ENCODE measurements at regions not wholly inside any gene's neighbourhood (a gene's known extent, or its start where the extent isn't known, plus 50 kb on each side); places are given as distances from the start of the nearest gene placed in this dataset.

DNA sequence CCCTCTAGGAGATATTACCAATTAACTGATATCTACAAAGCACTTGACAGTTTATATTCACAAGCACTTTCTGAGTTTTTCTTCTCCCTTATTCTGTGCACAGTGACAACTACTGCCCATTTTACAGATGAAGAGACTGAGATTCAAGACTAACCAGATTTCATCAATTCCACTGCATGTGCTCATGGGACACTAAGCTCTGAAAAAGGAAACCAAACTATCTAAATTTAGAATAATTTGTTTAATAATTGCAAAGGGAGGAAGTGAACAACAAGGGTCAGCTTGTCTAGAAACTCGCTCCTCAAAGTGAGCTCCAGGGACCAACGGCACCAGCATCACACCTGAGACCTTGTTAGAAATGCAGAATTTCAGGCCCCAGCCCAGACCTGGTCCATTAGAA lies 50.8 kb upstream of the MYLIP start:
- DNase-seq (ENCODE audit: low spot score): no peak

DNA sequence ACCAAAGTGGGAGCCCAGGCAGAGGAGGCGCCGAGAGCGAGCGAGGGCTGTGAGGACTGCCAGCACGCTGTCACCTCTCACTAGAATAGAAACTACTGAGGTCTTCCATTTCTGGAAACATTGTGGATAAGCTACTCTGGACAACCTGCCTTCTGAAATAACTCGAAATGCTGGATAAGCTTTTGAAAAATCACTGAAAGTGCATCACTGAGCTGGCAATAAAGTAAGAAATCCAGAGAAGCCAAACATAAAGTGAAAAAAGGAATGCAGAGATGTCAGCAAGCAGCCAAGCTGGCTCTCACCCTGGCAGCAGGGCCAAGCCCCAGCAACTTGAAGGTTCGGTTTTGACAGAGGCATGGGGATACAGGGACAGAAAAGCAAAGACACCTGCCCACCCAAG lies 59.2 kb upstream of the MYLIP start:
- no peak for DNase-seq (ENCODE audit: low spot score)

DNA sequence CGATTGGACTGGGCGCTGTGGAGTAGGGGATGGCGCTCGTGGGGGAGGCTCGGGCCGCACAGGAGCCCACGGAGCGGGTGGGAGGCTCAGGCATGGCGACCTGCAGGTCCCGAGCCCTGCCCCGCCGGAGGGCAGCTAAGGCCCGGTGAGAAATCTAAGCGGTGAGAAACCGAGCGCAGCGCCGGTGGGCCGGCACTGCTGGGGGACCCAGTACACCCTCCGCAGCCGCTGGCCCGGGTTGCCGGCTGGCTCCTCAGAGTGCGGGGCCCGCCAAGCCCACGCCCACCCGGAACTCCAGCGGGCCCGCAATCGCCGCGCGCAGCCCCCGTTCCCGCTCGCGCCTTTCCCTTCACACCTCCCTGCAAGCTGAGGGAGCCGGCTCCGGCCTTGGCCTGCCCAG lies 59.7 kb upstream of the MYLIP start:
- DNase-seq (ENCODE audit: low spot score): no peak

DNA sequence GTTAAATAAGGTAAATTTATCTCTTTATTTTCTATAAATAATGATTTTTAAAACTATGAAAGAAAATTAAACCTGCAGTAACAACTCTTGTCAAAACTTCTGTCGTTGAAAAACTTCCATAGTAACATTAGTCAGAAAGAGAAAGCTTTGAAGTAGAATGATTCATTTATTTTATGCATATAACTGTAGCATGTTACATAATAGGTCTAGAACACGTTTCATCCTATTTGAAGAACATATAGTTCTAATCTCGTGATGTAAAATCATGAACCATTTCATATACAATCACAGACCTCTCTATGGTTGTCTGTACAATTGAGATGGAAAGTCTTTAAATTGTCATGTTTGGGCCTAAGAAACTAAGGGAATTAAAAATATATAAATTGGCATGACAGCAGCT lies 61.3 kb upstream of the MYLIP start:
- DNase-seq (ENCODE audit: low spot score): no peak

DNA sequence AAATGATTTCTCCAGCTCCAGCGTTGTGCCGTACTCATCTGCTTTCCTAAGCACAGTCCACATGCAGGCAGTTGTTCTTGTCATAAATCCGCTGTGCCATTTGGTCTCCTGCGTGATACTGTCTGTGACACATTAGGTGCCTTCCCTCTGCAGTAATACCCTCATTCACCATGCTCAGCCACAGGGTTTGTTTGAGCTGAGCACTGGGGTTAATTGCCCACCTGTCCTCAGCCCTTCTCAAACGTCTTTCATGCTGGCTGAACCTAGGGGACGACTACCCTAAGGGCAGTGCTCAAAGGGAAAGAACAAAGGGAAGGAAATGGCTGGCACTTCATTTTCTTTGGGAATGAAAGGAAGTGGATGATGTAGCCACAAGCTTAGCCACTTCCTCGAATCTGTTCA lies 64.2 kb upstream of the MYLIP start:
- no peak for DNase-seq (ENCODE audit: low spot score)

DNA sequence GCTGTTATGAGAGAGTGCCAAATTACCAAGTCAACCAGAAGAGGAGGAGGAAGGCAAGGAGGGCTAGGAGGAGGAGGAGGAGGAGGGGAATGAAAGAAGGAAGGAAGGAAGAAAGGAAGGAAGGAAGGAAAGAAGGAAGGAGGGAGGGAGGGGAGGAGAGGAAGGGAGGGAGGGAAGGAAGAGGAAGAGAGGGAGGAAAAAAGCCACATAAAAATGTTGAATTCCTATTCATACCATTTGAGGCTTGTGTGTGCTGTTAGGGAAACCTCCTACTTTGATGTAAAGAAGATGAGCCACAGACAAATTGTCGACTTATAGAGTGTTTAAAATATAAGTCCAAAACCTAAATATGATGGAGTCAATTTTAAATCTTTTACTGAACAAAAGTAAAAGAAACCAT lies 65.3 kb upstream of the MYLIP start:
- no peak for DNase-seq (ENCODE audit: low spot score)

DNA sequence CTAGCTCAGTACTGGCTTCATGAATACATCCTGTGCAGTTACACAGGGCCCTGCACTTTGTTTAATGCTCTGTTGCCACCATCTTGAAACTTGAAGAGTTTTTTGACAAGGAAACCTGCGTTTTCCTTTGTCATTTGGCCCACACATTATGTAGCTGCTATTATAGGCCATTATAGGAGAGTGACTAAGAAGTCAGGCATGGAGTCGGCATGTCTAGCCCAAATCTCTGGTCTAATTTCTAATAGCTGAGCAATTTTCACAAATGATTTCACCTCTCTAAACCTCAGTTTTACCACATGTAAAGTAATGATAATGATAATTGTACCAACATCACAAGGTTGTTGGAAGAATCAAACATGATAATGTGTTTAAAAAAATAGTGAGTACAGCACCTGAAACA lies 67.1 kb upstream of the MYLIP start:
- DNase-seq (ENCODE audit: low spot score): no peak

DNA sequence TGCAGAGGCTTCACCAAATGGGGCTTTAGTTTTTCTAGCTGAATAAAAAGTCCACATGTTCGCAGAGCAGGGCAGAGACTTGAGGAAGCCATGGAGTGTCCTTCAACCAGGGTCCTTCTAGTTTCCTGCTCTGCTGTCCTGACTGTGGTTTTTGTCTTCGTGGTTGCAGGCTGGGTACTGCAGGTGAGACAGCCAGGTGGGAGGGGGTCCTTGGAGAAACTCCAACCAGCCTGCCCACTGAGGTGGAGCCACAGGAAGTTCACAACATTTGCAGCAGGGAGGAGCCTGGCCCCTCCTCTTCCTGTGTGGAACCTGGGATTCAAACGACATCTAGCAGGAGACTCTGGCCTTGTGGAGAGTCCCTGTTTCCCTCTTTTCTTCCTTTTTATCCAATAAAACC lies 68.8 kb upstream of the MYLIP start:
- DNase-seq (ENCODE audit: low spot score): no peak

DNA sequence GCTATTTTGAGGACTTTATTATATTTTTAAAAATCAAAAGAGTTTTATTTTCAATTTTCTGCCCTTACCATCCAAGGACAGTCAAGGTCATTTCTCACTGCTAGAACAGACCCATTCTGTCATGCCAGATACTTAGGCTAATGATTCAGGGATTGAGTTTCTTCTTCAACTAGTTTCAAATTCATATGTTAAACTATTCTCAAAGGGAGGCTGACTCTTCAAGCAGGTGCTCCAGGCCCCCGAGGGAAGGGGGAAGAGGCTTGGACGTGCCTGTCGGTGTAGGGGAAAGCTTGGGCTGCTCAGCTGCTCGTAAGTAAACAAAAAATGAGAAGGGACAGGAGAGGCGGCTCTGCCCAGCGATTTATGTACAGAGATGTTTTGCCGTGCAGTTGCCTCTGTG lies 69.4 kb upstream of the MYLIP start:
- DNase-seq (ENCODE audit: low spot score): no peak

DNA sequence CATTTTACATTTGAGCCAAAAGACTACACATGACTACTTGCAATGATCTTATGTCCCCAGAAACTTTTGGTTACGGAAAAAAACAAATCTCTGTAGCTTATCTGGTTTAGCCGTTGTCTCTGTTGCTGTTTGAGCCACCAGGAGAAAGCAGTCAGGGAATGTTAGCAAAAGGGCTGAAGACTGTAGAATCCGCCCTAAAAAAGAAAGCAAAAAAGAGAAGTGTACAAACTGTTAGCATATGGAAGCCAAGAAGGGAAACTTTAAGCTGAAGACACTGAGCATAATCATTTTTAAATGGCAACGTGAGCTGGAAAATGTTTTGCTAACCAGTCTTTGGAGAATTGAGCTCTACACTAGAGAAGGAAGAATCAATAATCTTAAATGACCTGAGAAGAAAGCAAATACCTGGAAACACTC lies 69.9 kb upstream of the MYLIP start:
- DNase-seq (ENCODE audit: low spot score): no peak

DNA sequence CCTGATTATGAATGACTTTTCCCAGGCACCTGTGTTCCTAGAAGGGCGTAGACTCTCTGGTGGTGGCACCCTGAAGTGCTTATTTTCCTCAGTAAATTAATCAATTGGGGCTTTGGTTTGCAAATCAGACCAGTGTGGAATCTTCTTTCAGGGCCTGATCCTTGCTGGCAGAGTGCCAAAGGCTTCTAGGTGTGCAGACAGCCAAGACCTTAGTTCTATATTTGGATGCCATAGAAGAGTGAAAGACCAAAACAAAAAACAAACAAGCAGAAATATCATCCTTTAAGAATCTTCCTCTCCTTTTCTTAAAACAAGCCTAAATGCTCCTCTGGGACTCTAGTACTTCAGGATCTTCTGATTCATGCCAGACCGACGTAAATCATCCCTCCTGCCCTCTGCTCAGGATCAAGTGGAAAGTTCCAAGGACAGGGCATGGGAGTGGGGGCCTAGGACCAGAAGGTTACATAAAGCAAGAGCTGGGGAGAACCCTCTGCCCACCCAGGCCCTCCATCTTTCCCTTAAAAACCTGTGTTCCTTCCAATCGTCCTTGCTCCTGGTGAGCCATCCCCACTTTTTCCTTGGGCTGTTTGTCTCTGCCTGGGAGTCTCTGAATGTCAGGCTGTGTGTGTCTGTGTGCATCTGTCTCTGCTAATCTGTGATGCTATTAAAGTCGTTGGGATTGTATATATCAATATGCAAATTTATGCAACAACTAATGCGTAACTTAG lies 70.5 kb upstream of the MYLIP start:
- DNase-seq (ENCODE audit: low spot score): no peak

DNA sequence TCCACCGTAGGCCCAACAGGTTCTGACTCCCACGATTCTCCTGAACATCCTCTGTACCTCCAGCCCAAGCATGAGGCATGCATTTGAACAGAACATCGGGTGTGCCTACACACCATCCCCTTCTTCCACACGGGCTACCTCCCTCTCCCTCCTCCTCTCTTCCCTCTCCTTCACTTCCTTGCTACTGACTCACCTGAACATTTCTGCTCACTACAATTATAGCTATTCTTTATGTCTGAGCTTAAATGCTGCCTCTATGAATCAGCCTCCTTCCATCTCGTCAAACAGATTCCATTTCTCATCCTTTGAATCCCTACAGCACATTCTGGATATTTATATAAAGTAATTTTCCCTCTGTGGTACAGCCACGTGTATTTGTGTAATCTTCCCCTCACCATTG lies 71.4 kb upstream of the MYLIP start:
- DNase-seq (ENCODE audit: low spot score): no peak

DNA sequence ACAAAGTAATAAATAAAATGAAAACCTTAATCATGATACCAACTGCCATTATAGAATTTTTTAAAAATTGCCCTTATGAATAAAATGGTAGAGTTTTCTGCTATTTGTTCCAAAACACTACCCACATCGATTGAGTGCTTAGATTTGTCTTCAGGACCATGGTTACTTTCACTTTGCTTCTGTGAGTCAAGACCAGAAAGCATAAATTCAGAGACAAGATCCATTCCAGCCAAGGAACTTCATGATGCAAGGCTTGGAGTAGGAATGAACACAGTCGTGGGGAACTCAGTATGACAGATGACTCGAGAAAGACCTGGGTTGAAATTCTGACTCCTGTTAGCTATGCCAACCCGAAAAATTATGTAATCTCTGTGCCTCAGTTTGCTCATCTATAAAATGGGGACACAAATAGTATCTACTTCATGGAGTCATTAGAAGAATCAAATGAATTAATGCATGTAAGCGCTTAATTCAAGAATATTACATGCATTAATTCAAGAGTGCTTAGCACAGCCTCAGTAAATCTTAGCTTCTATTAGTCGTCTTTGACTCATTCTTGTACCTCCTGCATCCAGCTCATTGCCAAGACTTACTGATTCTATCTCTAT lies 72.5 kb upstream of the MYLIP start:
- DNase-seq (ENCODE audit: low spot score): no peak

DNA sequence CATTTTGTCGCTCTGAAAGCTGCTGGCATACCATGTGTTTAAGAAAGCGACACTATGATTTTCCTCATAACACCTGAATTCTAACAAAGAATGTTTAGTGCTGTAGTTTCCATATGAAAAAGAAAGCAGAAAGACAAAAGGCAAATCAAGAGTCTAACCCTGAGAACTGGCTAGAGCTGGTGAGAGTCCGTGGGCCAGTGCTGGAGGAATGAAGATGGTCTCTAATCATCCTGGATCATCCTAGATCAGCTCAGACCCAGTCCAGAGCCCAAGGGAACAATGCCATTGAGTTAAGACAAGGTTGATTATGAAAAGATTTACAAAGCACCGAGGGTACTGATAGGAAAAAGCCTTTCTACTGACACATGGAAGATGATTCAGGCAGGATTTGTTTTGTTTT lies 73.0 kb upstream of the MYLIP start:
- DNase-seq (ENCODE audit: low spot score): no peak

DNA sequence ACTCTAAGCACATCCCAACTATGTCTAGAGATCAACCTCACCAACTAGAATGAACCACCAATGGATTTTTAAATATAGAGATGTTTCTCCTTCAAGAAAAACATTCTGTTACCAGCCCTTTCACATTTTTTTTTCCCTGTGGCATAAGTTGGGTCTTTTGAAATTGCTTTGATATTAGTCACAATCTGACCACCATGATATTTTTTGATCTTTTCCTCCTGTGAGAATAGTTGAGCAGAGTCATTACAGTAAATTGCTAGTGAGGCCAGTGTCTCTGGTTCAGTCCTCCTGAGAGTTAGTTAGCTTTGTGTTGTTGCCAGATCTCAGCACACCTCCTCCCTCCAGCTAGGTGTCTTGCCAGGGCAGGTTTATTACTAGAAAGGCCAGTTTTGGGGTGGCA lies 79.7 kb upstream of the MYLIP start:
- DNase-seq (ENCODE audit: low spot score): peak; percentile 5

DNA sequence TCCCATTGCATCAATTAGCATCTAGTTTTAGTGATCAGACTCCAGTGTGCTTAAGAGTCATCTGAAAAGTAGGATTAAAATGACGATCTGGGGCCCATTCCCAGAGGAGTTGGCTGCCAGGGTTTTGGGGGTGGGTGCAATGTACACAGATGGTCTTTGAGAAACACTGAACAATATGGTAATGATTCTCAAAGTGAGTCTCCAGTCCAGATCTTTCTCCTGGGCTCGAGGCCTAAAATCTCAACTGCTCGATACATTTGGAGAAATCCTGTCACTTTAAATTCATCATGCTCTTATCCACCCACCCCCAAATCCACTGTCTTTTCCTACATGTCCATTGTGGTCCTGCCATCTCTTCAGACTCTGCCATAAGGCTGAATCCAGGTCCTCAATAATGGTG lies 80.7 kb upstream of the MYLIP start:
- no peak for DNase-seq (ENCODE audit: low spot score)

DNA sequence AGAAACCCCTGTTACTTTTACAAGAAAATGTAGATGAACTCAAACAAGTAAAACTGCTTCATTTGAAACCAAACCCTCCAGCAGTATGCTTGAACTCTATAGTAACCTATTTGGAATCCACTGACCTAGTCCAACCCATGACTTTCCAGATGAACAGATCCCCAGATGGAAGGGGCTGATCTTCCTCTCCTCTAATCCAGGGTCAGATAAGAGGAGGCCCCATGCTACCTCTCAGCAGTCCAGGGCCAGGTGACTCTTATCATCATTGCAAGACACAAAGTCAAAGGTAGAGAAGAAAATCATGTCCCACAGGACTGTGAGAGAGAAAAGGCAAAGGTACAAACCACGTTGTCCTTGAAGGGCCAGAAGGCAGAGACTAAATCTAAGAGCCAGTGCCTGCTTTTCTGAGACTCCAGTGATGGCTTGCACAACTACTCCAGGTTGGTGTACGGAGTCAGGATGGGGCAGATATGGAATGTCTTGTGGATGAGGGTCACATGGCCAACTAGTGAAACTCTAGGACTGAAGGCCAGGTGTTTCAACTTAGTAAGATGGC lies 81.4 kb upstream of the MYLIP start:
- no peak for DNase-seq (ENCODE audit: low spot score)

DNA sequence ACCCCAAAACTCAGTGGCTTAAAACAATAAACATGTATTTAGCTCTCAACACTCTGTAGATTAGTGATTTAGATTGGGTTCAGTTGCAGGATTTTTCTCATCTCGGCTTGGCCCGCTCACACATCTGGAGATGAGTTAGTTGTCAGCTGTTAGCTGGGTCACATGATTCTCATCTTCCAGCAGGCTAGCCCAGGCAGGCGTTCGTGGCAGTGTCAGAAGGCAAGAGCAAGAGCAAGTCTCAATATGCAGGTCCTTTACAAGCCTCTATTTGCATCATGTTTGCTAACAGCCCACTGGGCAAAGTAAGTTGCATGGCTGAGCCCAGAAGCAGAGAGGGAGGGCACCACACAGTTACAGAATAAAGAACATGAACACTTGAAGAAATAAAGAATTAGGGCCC lies 83.6 kb upstream of the MYLIP start:
- no peak for DNase-seq (ENCODE audit: low spot score)

DNA sequence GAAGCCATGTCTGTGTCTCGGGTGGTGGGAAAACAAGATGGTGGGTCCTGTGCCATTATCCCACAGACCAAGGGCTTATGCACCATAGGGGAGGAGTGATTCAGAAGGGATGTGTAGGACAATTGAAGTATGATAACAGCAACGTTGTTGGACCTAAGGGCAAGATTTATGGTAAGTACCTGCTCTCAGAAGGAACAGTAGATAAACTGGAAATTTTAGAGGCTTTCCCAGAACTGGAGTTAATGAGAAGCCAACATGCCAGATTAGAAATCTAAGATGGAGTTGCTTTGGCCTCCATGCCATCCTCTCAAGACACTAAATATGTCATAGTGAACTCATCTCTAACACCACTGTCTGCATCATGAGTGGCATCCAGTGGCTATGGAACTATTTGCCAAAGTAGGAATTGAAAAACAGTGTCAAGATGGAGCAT lies 84.7 kb upstream of the MYLIP start:
- no peak for DNase-seq (ENCODE audit: low spot score)

DNA sequence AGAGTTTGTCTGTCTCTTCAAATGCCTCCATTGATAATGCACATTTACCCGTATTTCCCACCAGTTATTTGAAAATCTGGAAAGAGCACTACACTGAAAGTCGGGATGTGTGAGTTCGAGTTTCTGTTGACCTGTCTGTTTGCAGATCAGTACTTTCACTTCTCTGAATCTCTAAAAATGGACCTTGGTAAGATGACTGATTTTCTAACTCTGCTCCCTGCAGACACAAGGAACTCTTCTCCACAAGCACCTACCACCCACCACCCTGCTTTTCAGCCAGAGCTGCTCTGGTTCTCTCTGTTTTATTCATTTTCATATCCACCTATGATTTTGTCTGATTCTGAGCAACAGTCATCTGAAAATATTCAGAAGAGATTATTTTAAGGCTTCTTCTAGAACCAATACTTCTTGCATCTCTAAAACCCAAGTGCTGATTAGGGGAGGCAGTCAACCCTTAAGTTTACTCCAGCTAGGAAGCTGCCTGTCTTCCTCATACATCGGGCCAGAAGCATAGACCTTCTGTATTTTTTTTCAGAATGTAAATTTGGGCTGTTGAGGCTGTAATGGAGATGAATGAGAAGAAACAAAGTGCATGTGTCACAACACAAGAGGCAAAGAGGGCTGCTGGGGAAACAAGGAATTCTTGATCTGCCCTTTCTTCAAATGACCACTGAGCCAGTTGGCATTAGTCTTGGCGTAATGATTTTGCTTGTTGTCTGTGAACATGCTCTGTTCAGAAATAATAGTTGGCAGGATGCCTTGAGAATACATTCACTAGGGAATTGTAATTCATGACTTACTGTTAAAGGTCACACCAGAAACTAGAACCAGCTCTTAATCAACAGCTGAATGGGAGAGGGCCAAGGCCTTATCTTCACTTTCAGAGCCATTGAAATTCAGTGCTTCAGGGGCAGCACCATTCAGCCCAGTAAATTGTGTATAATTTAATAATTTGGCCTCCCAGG lies 85.4 kb upstream of the MYLIP start:
- DNase-seq (ENCODE audit: low spot score): no peak

DNA sequence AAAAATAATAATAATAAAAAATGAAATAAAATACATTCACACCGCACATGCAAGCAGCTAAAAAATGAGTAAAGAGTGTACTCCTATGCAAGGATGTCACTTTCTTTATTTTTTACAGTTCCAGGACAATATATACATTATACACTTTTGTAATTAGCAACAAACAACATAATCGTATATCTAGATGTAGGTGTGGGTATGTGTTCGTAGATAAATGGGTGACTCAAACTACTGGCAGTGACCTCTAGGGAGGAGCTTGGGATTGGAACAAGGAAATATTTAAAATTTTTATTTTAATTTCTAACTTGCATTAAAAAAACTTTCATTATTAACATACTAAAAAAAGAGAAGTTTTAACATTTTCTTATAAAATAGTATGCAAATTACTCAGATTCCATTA lies 86.1 kb upstream of the MYLIP start:
- no peak for DNase-seq (ENCODE audit: low spot score)

DNA sequence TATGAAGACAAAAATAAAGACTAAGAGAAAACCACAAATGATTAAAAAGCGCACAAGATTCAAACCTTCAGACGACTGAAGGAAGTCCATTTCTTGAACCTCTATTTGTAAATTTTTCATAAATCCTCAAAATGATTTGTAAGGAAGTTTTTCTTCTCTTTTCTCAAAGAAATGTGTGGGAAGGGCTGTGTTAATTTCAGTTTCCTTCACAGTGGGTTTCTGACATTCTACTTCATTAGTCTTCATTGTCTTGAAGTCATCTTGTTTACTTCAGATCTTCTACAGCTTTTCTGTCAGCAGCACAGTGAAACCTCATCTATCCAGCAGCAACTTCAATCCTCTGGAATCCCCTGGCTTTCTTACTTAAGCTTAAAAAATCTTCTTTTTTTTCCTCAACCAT lies 87.6 kb upstream of the MYLIP start:
- no peak for DNase-seq (ENCODE audit: low spot score)

DNA sequence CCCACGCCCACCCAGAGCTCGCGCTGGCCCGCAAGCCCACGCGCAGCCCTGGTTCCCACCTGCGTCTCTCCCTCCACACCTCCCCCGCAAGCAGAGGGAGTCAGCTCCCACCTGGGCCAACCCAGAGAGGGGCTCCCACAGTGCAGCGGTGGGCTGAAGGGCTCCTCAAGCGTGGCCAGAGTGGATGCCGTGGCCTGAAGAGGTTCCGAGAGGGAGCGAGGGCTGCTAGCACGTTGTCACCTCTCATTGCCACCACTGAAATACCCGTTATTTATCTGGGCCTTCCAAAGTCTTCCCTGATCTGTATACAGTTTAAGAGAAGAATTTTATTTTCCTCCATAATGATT lies 88.3 kb upstream of the MYLIP start:
- no peak for DNase-seq (ENCODE audit: low spot score)

All from SW480 (cell line).